PC-3 (cell line): ENCODE measurements at regions not wholly inside any gene's neighbourhood (a gene's known extent, or its start where the extent isn't known, plus 50 kb on each side); places are given as distances from the start of the nearest gene placed in this dataset.

Source experiments
- ATAC-seq: fragments of 200-7000 bp; cut with Tn5 transposase; 2 replicates; pipeline ENCODE4 v1.9.1; 2020; ENCODE audit warnings: mild to moderate bottlenecking, moderate library complexity
- BruUV-seq: library from RNA; stranded (reverse); fragments of 400-500 nt; replicated peaks from 2 replicates; lab custom pipeline; 2021; lab: Mats Ljungman, UMichigan
- CTCF ChIA-PET: fragments of 300-600 bp; sonication (Branson Sonifier 250); formaldehyde crosslinking; loops from one replicate; lab custom pipeline; 2022; ENCODE audit warnings: antibody characterized with exemption; lab: Charles Lee
- POLR2A ChIA-PET: fragments of 300-600 bp; sonication (Branson Sonifier 250); formaldehyde crosslinking; loops from one replicate; lab custom pipeline; 2022; ENCODE audit warnings: antibody characterized with exemption; ENCODE audit not compliant: unreplicated experiment; lab: Charles Lee
- DNase-seq: peaks from one replicate; pipeline ENCODE4 v3.0.0-alpha.2; 2015
- H2AFZ ChIP-seq: fragments of 300-600 bp; sonication (generic); 2 replicates; pipeline ENCODE4 v1.6.0; 2016; ENCODE audit warnings: antibody characterized with exemption, low read length
- H3F3A ChIP-seq: fragments of 300-600 bp; sonication (generic); one replicate; pipeline ENCODE4 v1.6.0; 2017; ENCODE audit warnings: antibody characterized with exemption, low read length, control low read depth, mild to moderate bottlenecking; ENCODE audit not compliant: unreplicated experiment
- H3K27ac ChIP-seq: fragments of 300-600 bp; sonication (generic); 2 replicates; pipeline ENCODE4 v1.5.1; 2016; ENCODE audit warnings: mild to moderate bottlenecking, low read length
- H3K27me3 ChIP-seq: fragments of 300-600 bp; sonication (generic); 2 replicates; pipeline ENCODE4 v1.6.1; 2016; ENCODE audit warnings: low read length, mixed read lengths
- H3K36me3 ChIP-seq: fragments of 300-600 bp; sonication (generic); 2 replicates; pipeline ENCODE4 v1.6.1; 2016; ENCODE audit warnings: low read depth, mixed run types, low read length, mixed read lengths
- H3K4me1 ChIP-seq: fragments of 300-600 bp; sonication (generic); 2 replicates; pipeline ENCODE4 v1.5.1; 2016; ENCODE audit warnings: low read length; ENCODE audit not compliant: insufficient read depth
- H3K4me2 ChIP-seq: fragments of 300-600 bp; sonication (generic); 2 replicates; pipeline ENCODE4 v1.6.0; 2016; ENCODE audit warnings: low read length
- H3K4me3 ChIP-seq: fragments of 300-600 bp; sonication (generic); 2 replicates; pipeline ENCODE4 v1.5.1; 2016; ENCODE audit warnings: mild to moderate bottlenecking, low read length, mixed read lengths
- H3K79me2 ChIP-seq: fragments of 300-600 bp; sonication (generic); 2 replicates; pipeline ENCODE4 v1.6.1; 2017; ENCODE audit warnings: low read length, mixed read lengths
- H3K9ac ChIP-seq: fragments of 300-600 bp; sonication (generic); 2 replicates; pipeline ENCODE4 v1.6.0; 2016; ENCODE audit warnings: mild to moderate bottlenecking, low read length
- H3K9me2 ChIP-seq: fragments of 300-600 bp; sonication (generic); replicated peaks from 2 replicates; pipeline ENCODE4 v1.6.1; 2016; ENCODE audit warnings: mixed run types, low read length, mixed read lengths
- H3K9me3 ChIP-seq: fragments of 300-600 bp; sonication (generic); 2 replicates; pipeline ENCODE4 v1.6.1; 2016; ENCODE audit warnings: low read length, mixed read lengths
- H4K20me1 ChIP-seq: fragments of 300-600 bp; sonication (generic); 2 replicates; pipeline ENCODE4 v1.6.1; 2016; ENCODE audit warnings: low read length, mixed read lengths
- CTCF ChIP-seq: fragments of 300-600 bp; sonication (generic); conservative IDR thresholded peaks from 2 replicates; pipeline ENCODE4 v1.5.1; 2017; ENCODE audit warnings: antibody characterized with exemption, low read depth, mild to moderate bottlenecking, low read length
- EZH2 ChIP-seq: fragments of 300-600 bp; sonication (generic); IDR thresholded peaks from one replicate; pipeline ENCODE4 v1.6.1; 2017; ENCODE audit warnings: antibody characterized with exemption, mild to moderate bottlenecking, low read length; ENCODE audit not compliant: unreplicated experiment
- EZH2phosphoT487 ChIP-seq: fragments of 300-600 bp; sonication (generic); IDR thresholded peaks from 2 replicates; pipeline ENCODE4 v1.6.1; 2018; ENCODE audit warnings: mild to moderate bottlenecking, antibody characterized with exemption, low read length, borderline replicate concordance
- intact Hi-C: fragments of 100-400 bp; cut with micrococcal nuclease; formaldehyde crosslinking; loops from 2 replicates; pipeline ENCODE4 v1.9.0; 2023

GRCh38 chr4:96052827-96053226 lies 212.9 kb downstream of the PDHA2 start:
- DNase-seq (no peak), ATAC-seq (no peak)
- Histone ChIP-seq H3K36me3 (no peaks in the 10 kb centered on the region), H3K27me3 (no peaks in the 10 kb centered on the region), H3K79me2 (no peaks in the 10 kb centered on the region), H3K27ac (no peak overlapping the region), H3K4me3 (no peak overlapping the region), H3K4me1 (no peaks in the 10 kb centered on the region), H4K20me1 (no peaks in the 10 kb centered on the region), H3K9me3 (no peaks in the 10 kb centered on the region), H3F3A (no peaks in the 10 kb centered on the region), H3K9me2 (no peaks in the 10 kb centered on the region), H3K9ac (no peak overlapping the region), H3K4me2 (no peak overlapping the region), H2AFZ (no peak overlapping the region)
- BruUV-seq = no TSS peak
- intact Hi-C loops = no loop called here
- ChIA-PET POLR2A (no interaction called here), CTCF (no interaction called here)
- TF ChIP-seq CTCF = no peak
- no peak for TF ChIP-seq EZH2phosphoT487
- no peak for TF ChIP-seq EZH2

DNA sequence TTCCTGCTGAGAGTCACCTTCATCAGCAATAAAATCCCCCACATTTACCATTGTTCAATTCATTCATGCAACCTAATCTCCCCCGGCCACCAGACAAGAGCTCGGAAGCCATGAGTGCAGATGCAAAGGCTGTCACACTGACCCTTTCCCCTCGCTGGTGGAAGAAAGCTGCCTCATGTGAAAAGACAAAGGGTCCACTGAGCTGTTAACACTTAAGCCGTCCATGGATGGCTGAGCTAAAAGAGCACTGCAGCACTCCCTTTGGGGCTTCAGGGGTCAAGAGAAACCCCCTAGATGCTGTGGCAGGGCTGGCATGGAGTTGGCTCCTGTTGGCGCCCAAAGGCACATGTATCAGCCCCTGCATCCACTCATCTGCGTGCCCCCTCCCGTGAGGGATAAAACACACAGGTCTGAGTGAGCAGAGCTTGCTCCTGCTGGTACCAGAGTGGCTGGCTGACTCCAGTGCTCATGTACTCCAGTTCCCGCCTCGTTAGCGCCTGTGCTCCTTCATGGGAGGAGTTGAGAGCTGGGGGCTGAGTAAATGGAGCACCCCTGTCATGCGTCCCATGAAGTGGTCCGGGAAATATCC lies 216.5 kb downstream of the PDHA2 start:
- ChIA-PET POLR2A (no interaction called here), CTCF (no interaction called here)
- H3K9me2 ChIP-seq = no peaks in the 10 kb centered on the region
- no peaks in the 10 kb centered on the region for H3K27me3 ChIP-seq
- H2AFZ ChIP-seq = no peak overlapping the region
- no peak overlapping the region for H3K27ac ChIP-seq
- BruUV-seq = no TSS peak
- H3K4me3 ChIP-seq = no peak overlapping the region
- H4K20me1 ChIP-seq = no peaks in the 10 kb centered on the region
- DNase-seq (no peak), ATAC-seq (no peak)
- intact Hi-C loops = no loop called here
- no peaks in the 10 kb centered on the region for H3K36me3 ChIP-seq
- H3K9ac ChIP-seq = no peak overlapping the region
- no peaks in the 10 kb centered on the region for H3F3A ChIP-seq
- no peaks in the 10 kb centered on the region for H3K4me1 ChIP-seq
- no peak overlapping the region for H3K4me2 ChIP-seq
- no peaks in the 10 kb centered on the region for H3K79me2 ChIP-seq
- no peak for TF ChIP-seq EZH2
- no peak for TF ChIP-seq CTCF
- no peak for TF ChIP-seq EZH2phosphoT487
- no peaks in the 10 kb centered on the region for H3K9me3 ChIP-seq

- POLR2A ChIA-PET = no interaction called here
- no peaks in the 10 kb centered on the region for H3K9me3 ChIP-seq
- H3K79me2 ChIP-seq = no peaks in the 10 kb centered on the region
- no peaks in the 10 kb centered on the region for H4K20me1 ChIP-seq
- no peak for DNase-seq
- H3K27me3 ChIP-seq = no peaks in the 10 kb centered on the region
- no TSS peak for BruUV-seq
- intact Hi-C loops = no loop called here
- H3K27ac ChIP-seq = no peak overlapping the region
- H3K9ac ChIP-seq = no peak overlapping the region
- no peak overlapping the region for H3K4me2 ChIP-seq
- ATAC-seq = no peak
- H3K4me3 ChIP-seq = no peak overlapping the region
- H2AFZ ChIP-seq = no peak overlapping the region
- no peak for TF ChIP-seq CTCF
- TF ChIP-seq EZH2 = no peak
- no peak for TF ChIP-seq EZH2phosphoT487
- no peaks in the 10 kb centered on the region for H3K9me2 ChIP-seq
- H3K4me1 ChIP-seq = no peaks in the 10 kb centered on the region
- CTCF ChIA-PET = no interaction called here
- H3F3A ChIP-seq = no peaks in the 10 kb centered on the region
- H3K36me3 ChIP-seq = no peaks in the 10 kb centered on the region
Measured at GRCh38 chr4:96063639-96064038, 223.7 kb downstream of the PDHA2 start.
